ENCODE measurements at regions not wholly inside any gene's neighbourhood (a gene's known extent, or its start where the extent isn't known, plus 50 kb on each side); places are given as distances from the start of the nearest gene placed in this dataset.

DNA sequence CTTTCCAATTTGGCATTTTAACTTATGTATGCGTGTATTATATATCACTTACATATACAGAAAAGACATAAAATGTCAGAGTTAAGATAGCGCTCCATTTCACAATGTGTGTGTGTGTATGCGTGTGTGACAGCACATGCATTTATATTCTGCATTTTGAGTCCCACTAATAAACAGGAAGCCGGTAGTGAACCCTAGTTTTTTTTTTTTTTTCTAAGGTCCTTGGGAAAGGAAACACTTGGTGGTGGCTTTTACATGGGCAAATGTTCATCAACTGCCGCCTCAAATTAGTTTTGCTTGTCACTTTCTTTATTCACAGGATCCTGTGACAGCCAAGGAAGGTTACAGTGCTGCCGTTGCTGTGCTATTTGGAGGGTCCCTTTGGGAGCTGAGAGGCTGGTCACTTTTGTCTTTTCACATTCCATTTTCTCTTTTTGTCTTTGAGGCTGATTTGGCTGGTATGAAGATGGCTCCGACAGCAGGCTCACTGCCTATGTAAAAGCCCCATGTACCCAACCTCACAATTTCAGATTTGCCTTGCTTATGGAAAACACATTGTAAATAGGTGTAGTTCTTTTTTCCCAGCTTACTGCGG is 298.9 kb downstream of the CSNK1G3 start (continued):
- no peak for TF ChIP-seq FOXK2 (IDR thresholded peaks at IDR 0.05)

DNA sequence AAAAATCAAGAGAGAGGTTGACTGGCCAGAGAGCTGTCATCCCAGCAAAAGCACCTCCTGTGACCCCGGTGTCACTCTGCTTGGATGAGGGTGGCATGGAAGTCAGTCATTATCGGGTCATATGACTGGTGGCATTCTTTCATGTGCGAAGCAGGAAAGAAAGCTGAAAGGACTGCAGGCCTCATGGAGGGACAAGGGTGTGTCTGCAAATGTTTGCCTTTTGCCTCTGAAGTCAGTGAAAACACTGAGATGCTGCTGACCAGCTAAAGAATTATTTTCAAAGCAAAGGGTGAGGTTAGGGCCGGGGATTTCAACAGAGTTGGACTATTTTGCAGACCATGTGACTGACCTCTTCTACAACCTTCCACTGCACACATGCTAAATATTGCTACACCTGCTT is 298.3 kb downstream of the CSNK1G3 start:
- H2AFZ ChIP-seq (ENCODE audit: low read length): no peak overlapping the region
- FAIRE-seq (peak; percentile 32), ATAC-seq (no peak; the same call in 1 of the 3 replicates), DNase-seq (ENCODE audit: low spot score) (peak; percentile 78)
- ChIA-PET POLR2A (no interaction called here), CTCF (ENCODE audit: low intra/inter-chr PET ratio, low total read pairs) (no interaction called here)
- no peaks in the 10 kb centered on the region for H3K27me3 ChIP-seq (ENCODE audit: control insufficient read depth in 1 of 2, insufficient read depth in 2 of 2, low read length in 2 of 2)
- no peak overlapping the region for H3K4me3 ChIP-seq (replicated peaks in 1 of 3; ENCODE audit: insufficient read depth in 1 of 3, low read depth in 2 of 3, low read length in 3 of 3)
- H3K79me2 ChIP-seq (ENCODE audit: insufficient read depth, low read length): no peaks in the 10 kb centered on the region
- 1% methylated on average over 4 of the region's 4 CpGs for WGBS (ENCODE audit: low lambda C conversion rate)
- no peak overlapping the region for H3K27ac ChIP-seq (ENCODE audit: extremely low read length, insufficient read depth, low read length)
- H3K9ac ChIP-seq (ENCODE audit: insufficient read depth, low read depth, low read length): no peak overlapping the region
- in situ Hi-C loops (cut with HindIII; ENCODE audit: extremely low pct_ligation_motif_present, low pct_unique_long_range_greater_than_20kb): no loop called here
- no peak overlapping the region for H3K4me2 ChIP-seq (ENCODE audit: low read depth, low read length)
- H3K36me3 ChIP-seq (replicated peaks in 1 of 2; ENCODE audit: control insufficient read depth in 1 of 2, insufficient read depth in 2 of 2, low read length in 2 of 2): no peaks in the 10 kb centered on the region
- H3K9me3 ChIP-seq (ENCODE audit: low read length): no peaks in the 10 kb centered on the region
- intact Hi-C loops (cut with micrococcal nuclease; ENCODE audit: unreplicated experiment): no loop called here
- H4K20me1 ChIP-seq (ENCODE audit: insufficient read depth, low read length): no peaks in the 10 kb centered on the region
- BruUV-seq (replicated peaks): no TSS peak
- peaks cover 10% of the 10 kb centered on the region; the same call in 1 of the 2 replicates for H3K4me1 ChIP-seq (ENCODE audit: insufficient read depth, low read length)
- TF ChIP-seq ZNF605 (CRISPR knock-in tag; IDR thresholded peaks at IDR 0.05) (no peak), NCOA2 (CRISPR knock-in tag; IDR thresholded peaks at IDR 0.05) (0 out of 2 replicates have a peak, but pooled peaks have one; percentile 41), SOX13 (IDR thresholded peaks at IDR 0.05) (no peak), SOX13 (CRISPR knock-in tag; conservative IDR thresholded peaks at IDR 0.05 in 1 of 2, IDR thresholded peaks at IDR 0.05 in 1 of 2) (peak in 1 of 2 experiments; percentile 10; a peak in 1 of 4 replicates), CBFB (CRISPR knock-in tag; IDR thresholded peaks at IDR 0.05) (no peak), NR2F6 (IDR thresholded peaks at IDR 0.05) (0 out of 2 replicates have a peak, but pooled peaks have one; percentile 32), NR2F6 (CRISPR knock-in tag; IDR thresholded peaks at IDR 0.05) (peak; percentile 28; the same call in 1 of the 2 replicates), HDAC2 (CRISPR knock-in tag; IDR thresholded peaks at IDR 0.05) (no peak), EP300 (IDR thresholded peaks at IDR 0.05; ENCODE audit: low read depth in 2 of 2, low read length in 2 of 2) (0 out of 4 replicates have a peak, but pooled peaks of 1 of the 2 experiments have one; percentile 14), EP300 (CRISPR knock-in tag; IDR thresholded peaks at IDR 0.05; ENCODE audit: borderline replicate concordance) (peak; percentile 36; the same call in 1 of the 2 replicates), RFXAP (CRISPR knock-in tag; IDR thresholded peaks at IDR 0.05; ENCODE audit: borderline replicate concordance) (no peak), U2AF1 (optimal IDR thresholded peaks at IDR 0.05; ENCODE audit: low read depth, low read length) (no peak), CEBPB (IDR thresholded peaks at IDR 0.05; ENCODE audit: borderline replicate concordance, low read depth, low read length) (0 out of 2 replicates have a peak, but pooled peaks have one; percentile 4), TCF7 (IDR thresholded peaks at IDR 0.05; ENCODE audit: low read depth) (peak; percentile 61; the same call in 1 of the 2 replicates), ZSCAN12 (CRISPR knock-in tag; IDR thresholded peaks at IDR 0.05) (no peak), PPARG (CRISPR knock-in tag; conservative IDR thresholded peaks at IDR 0.05) (no peak), PAF1 (CRISPR knock-in tag; IDR thresholded peaks at IDR 0.05) (no peak), TBP (CRISPR knock-in tag; IDR thresholded peaks at IDR 0.05) (no peak), SOX5 (CRISPR knock-in tag; IDR thresholded peaks at IDR 0.05; ENCODE audit: borderline replicate concordance) (0 out of 2 replicates have a peak, but pooled peaks have one; percentile 39)
- TF ChIP-seq, protein P1, sequence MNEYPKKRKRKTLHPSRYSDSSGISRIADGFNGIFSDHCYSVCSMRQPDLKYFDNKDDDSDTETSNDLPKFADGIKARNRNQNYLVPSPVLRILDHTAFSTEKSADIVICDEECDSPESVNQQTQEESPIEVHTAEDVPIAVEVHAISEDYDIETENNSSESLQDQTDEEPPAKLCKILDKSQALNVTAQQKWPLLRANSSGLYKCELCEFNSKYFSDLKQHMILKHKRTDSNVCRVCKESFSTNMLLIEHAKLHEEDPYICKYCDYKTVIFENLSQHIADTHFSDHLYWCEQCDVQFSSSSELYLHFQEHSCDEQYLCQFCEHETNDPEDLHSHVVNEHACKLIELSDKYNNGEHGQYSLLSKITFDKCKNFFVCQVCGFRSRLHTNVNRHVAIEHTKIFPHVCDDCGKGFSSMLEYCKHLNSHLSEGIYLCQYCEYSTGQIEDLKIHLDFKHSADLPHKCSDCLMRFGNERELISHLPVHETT (CRISPR knock-in tag; conservative IDR thresholded peaks at IDR 0.05): no peak
- TF ChIP-seq, protein P2, sequence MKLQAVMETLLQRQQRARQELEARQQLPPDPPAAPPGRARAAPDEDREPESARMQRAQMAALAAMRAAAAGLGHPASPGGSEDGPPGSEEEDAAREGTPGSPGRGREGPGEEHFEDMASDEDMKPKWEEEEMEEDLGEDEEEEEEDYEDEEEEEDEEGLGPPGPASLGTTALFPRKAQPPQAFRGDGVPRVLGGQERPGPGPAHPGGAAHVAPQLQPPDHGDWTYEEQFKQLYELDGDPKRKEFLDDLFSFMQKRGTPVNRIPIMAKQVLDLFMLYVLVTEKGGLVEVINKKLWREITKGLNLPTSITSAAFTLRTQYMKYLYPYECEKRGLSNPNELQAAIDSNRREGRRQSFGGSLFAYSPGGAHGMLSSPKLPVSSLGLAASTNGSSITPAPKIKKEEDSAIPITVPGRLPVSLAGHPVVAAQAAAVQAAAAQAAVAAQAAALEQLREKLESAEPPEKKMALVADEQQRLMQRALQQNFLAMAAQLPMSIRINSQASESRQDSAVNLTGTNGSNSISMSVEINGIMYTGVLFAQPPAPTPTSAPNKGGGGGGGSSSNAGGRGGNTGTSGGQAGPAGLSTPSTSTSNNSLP (IDR thresholded peaks at IDR 0.05; ENCODE audit: low read depth, low read length): no peak
- TF ChIP-seq, protein P3, sequence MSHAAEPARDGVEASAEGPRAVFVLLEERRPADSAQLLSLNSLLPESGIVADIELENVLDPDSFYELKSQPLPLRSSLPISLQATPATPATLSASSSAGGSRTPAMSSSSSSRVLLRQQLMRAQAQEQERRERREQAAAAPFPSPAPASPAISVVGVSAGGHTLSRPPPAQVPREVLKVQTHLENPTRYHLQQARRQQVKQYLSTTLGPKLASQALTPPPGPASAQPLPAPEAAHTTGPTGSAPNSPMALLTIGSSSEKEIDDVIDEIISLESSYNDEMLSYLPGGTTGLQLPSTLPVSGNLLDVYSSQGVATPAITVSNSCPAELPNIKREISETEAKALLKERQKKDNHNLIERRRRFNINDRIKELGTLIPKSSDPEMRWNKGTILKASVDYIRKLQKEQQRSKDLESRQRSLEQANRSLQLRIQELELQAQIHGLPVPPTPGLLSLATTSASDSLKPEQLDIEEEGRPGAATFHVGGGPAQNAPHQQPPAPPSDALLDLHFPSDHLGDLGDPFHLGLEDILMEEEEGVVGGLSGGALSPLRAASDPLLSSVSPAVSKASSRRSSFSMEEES (CRISPR knock-in tag; IDR thresholded peaks at IDR 0.05): peak; percentile 75; the same call in 1 of the 2 replicates
